ENCODE measurements at regions not wholly inside any gene's neighbourhood (a gene's known extent, or its start where the extent isn't known, plus 50 kb on each side); places are given as distances from the start of the nearest gene placed in this dataset.

- no peak for TF ChIP-seq GATA2 (IDR thresholded peaks at IDR 0.05; ENCODE audit: low read depth, low read length)
- TF ChIP-seq GATA3 (IDR thresholded peaks at IDR 0.05; ENCODE audit: low read depth, low read length) = no peak
These were observed 118.9 kb upstream of the CAB39 start for GRCh38 chr2:230593765-230594164.

Data from SH-SY5Y (cell line).